ENCODE measurements at regions not wholly inside any gene's neighbourhood (a gene's known extent, or its start where the extent isn't known, plus 50 kb on each side); places are given as distances from the start of the nearest gene placed in this dataset.
"Not testable (repeated sequence)": the region's sequence is repeated elsewhere in the genome, so short reads cannot be mapped to it uniquely, and the experiment has no call there.

GRCh38 chr6:9848094-9848493, 566.8 kb downstream of the TFAP2A start:
- Mint-ChIP-seq H3K9me3 (peaks cover 23% of the 10 kb centered on the region), H3K27me3 (no peaks in the 10 kb centered on the region), H3K27ac (no peak overlapping the region), H3K36me3 (ENCODE audit: low read depth) (no peaks in the 10 kb centered on the region), H3K4me1 (ENCODE audit: low read depth) (no peaks in the 10 kb centered on the region), H3K4me3 (no peak overlapping the region)
- no peak for DNase-seq

GRCh38 chr6:9841886-9842725, 572.8 kb downstream of the TFAP2A start:
- Mint-ChIP-seq H3K4me1 (ENCODE audit: low read depth) (no peaks in the 10 kb centered on the region), H3K9me3 (peaks cover 10% of the 10 kb centered on the region), H3K27me3 (no peaks in the 10 kb centered on the region), H3K27ac (no peak overlapping the region), H3K4me3 (no peak overlapping the region), H3K36me3 (ENCODE audit: low read depth) (no peaks in the 10 kb centered on the region)
- DNase-seq, result no peak

GRCh38 chr6:9834233-9834632, 580.6 kb downstream of the TFAP2A start:
- no peaks in the 10 kb centered on the region for H3K27me3 Mint-ChIP-seq
- no peaks in the 10 kb centered on the region for H3K36me3 Mint-ChIP-seq (ENCODE audit: low read depth)
- no peak overlapping the region for H3K27ac Mint-ChIP-seq
- H3K9me3 Mint-ChIP-seq, result peaks cover 7% of the 10 kb centered on the region
- no peaks in the 10 kb centered on the region for H3K4me1 Mint-ChIP-seq (ENCODE audit: low read depth)
- DNase-seq, result no peak
- H3K4me3 Mint-ChIP-seq, result no peak overlapping the region

GRCh38 chr6:9831783-9832182, 583.1 kb downstream of the TFAP2A start:
- Mint-ChIP-seq H3K4me3 (no peak overlapping the region), H3K36me3 (ENCODE audit: low read depth) (no peaks in the 10 kb centered on the region), H3K9me3 (peaks cover 9% of the 10 kb centered on the region), H3K27ac (no peak overlapping the region), H3K27me3 (no peaks in the 10 kb centered on the region), H3K4me1 (ENCODE audit: low read depth) (no peaks in the 10 kb centered on the region)
- no peak for DNase-seq

- no peak for DNase-seq
- no peaks in the 10 kb centered on the region for H3K27me3 Mint-ChIP-seq
- H3K36me3 Mint-ChIP-seq (ENCODE audit: low read depth), result no peaks in the 10 kb centered on the region
- peaks cover 8% of the 10 kb centered on the region for H3K9me3 Mint-ChIP-seq
- H3K4me3 Mint-ChIP-seq, result no peak overlapping the region
- H3K4me1 Mint-ChIP-seq (ENCODE audit: low read depth), result no peaks in the 10 kb centered on the region
- H3K27ac Mint-ChIP-seq, result no peak overlapping the region
These were observed 584.1 kb downstream of the TFAP2A start for GRCh38 chr6:9830808-9831207.

- no peaks in the 10 kb centered on the region for H3K4me1 Mint-ChIP-seq (ENCODE audit: low read depth)
- no peaks in the 10 kb centered on the region for H3K36me3 Mint-ChIP-seq (ENCODE audit: low read depth)
- H3K4me3 Mint-ChIP-seq, result no peak overlapping the region
- H3K27ac Mint-ChIP-seq, result no peak overlapping the region
- DNase-seq, result no peak
- peaks cover 11% of the 10 kb centered on the region for H3K9me3 Mint-ChIP-seq
- no peaks in the 10 kb centered on the region for H3K27me3 Mint-ChIP-seq
These were observed 589.3 kb downstream of the TFAP2A start for GRCh38 chr6:9825526-9825925.

- H3K4me3 Mint-ChIP-seq; H3K4me1 Mint-ChIP-seq (ENCODE audit: low read depth); H3K27me3 Mint-ChIP-seq; H3K27ac Mint-ChIP-seq; DNase-seq; H3K36me3 Mint-ChIP-seq (ENCODE audit: low read depth); H3K9me3 Mint-ChIP-seq: not testable (repeated sequence)
These were observed 604.1 kb downstream of the TFAP2A start for GRCh38 chr6:9810727-9811126.

GRCh38 chr6:9810286-9810685, 604.6 kb downstream of the TFAP2A start:
- peaks cover 6% of the 10 kb centered on the region for H3K9me3 Mint-ChIP-seq
- no peak overlapping the region for H3K4me3 Mint-ChIP-seq
- no peak overlapping the region for H3K27ac Mint-ChIP-seq
- no peaks in the 10 kb centered on the region for H3K36me3 Mint-ChIP-seq (ENCODE audit: low read depth)
- no peaks in the 10 kb centered on the region for H3K4me1 Mint-ChIP-seq (ENCODE audit: low read depth)
- H3K27me3 Mint-ChIP-seq, result no peaks in the 10 kb centered on the region
- no peak for DNase-seq

- Mint-ChIP-seq H3K4me3 (no peak overlapping the region), H3K27ac (no peak overlapping the region), H3K4me1 (ENCODE audit: low read depth) (no peaks in the 10 kb centered on the region), H3K36me3 (ENCODE audit: low read depth) (no peaks in the 10 kb centered on the region), H3K9me3 (peaks cover 9% of the 10 kb centered on the region), H3K27me3 (no peaks in the 10 kb centered on the region)
- DNase-seq, result no peak
These were observed 608.7 kb downstream of the TFAP2A start for GRCh38 chr6:9806195-9806594.

GRCh38 chr6:9801249-9801754, 613.6 kb downstream of the TFAP2A start:
- H3K4me3 Mint-ChIP-seq, result no peak overlapping the region
- H3K36me3 Mint-ChIP-seq (ENCODE audit: low read depth), result no peaks in the 10 kb centered on the region

GRCh38 chr6:9799582-9799981, 615.3 kb downstream of the TFAP2A start:
- DNase-seq, result no peak
- Mint-ChIP-seq H3K4me3 (no peak overlapping the region), H3K36me3 (ENCODE audit: low read depth) (no peaks in the 10 kb centered on the region), H3K27me3 (no peaks in the 10 kb centered on the region), H3K27ac (no peak overlapping the region), H3K4me1 (ENCODE audit: low read depth) (no peaks in the 10 kb centered on the region), H3K9me3 (peaks cover 3% of the 10 kb centered on the region)

More at GRCh38 chr6:9801249-9801754, 613.6 kb downstream of the TFAP2A start:
- peaks cover 9% of the 10 kb centered on the region for H3K9me3 Mint-ChIP-seq
- no peaks in the 10 kb centered on the region for H3K27me3 Mint-ChIP-seq
- DNase-seq, result no peak
- no peak overlapping the region for H3K27ac Mint-ChIP-seq
- H3K4me1 Mint-ChIP-seq (ENCODE audit: low read depth), result no peaks in the 10 kb centered on the region

GRCh38 chr6:9796827-9797226, 618.0 kb downstream of the TFAP2A start:
- Mint-ChIP-seq H3K27ac (no peak overlapping the region), H3K9me3 (peaks cover 2% of the 10 kb centered on the region), H3K36me3 (ENCODE audit: low read depth) (no peaks in the 10 kb centered on the region), H3K27me3 (no peaks in the 10 kb centered on the region), H3K4me3 (no peak overlapping the region), H3K4me1 (ENCODE audit: low read depth) (no peaks in the 10 kb centered on the region)
- no peak for DNase-seq

GRCh38 chr6:9795880-9796279, 619.0 kb downstream of the TFAP2A start:
- no peaks in the 10 kb centered on the region for H3K27me3 Mint-ChIP-seq
- no peak for DNase-seq
- no peaks in the 10 kb centered on the region for H3K36me3 Mint-ChIP-seq (ENCODE audit: low read depth)
- H3K9me3 Mint-ChIP-seq, result no peaks in the 10 kb centered on the region
- H3K4me1 Mint-ChIP-seq (ENCODE audit: low read depth), result no peaks in the 10 kb centered on the region
- H3K4me3 Mint-ChIP-seq, result no peak overlapping the region
- H3K27ac Mint-ChIP-seq, result no peak overlapping the region

GRCh38 chr6:9789201-9789600, 625.7 kb downstream of the TFAP2A start:
- Mint-ChIP-seq H3K4me1 (ENCODE audit: low read depth) (no peaks in the 10 kb centered on the region), H3K9me3 (peaks cover 5% of the 10 kb centered on the region), H3K4me3 (no peak overlapping the region), H3K27me3 (no peaks in the 10 kb centered on the region), H3K27ac (no peak overlapping the region), H3K36me3 (ENCODE audit: low read depth) (no peaks in the 10 kb centered on the region)
- DNase-seq, result no peak

GRCh38 chr6:9784786-9785185, 630.1 kb downstream of the TFAP2A start:
- H3K36me3 Mint-ChIP-seq (ENCODE audit: low read depth), result no peaks in the 10 kb centered on the region
- peaks cover 6% of the 10 kb centered on the region for H3K9me3 Mint-ChIP-seq
- no peak overlapping the region for H3K4me3 Mint-ChIP-seq
- H3K4me1 Mint-ChIP-seq (ENCODE audit: low read depth), result no peaks in the 10 kb centered on the region
- H3K27me3 Mint-ChIP-seq, result no peaks in the 10 kb centered on the region
- no peak overlapping the region for H3K27ac Mint-ChIP-seq
- no peak for DNase-seq

Data from activated T-cell treated with anti-CD3 and anti-CD28 coated beads, Interleukin-2, amount 50 U/mL, for 24 hours (primary cell).